HepG2 (cell line): ENCODE measurements at regions not wholly inside any gene's neighbourhood (a gene's known extent, or its start where the extent isn't known, plus 50 kb on each side); places are given as distances from the start of the nearest gene placed in this dataset.
A peak's percentile ranks its signal among the peaks of the same experiment; 100 is the strongest.

Experiments used
- ATAC-seq: fragments of 200-7000 bp; cut with Tn5 transposase; 3 replicates; pipeline ENCODE4 v1.9.1; 2020; ENCODE audit warnings: mild to moderate bottlenecking, moderate library complexity
- BruUV-seq: library from RNA; stranded (reverse); fragments of 400-500 nt; replicated peaks from 2 replicates; lab custom pipeline; 2021; lab: Mats Ljungman, UMichigan
- CTCF ChIA-PET: fragments of 300-600 bp; formaldehyde crosslinking; extraction: SDS; loops from one replicate; lab custom pipeline; 2021; ENCODE audit warnings: low total read pairs, inconsistent platforms, low intra/inter-chr PET ratio; lab: Yijun Ruan, JAX
- POLR2A ChIA-PET: fragments of 350-600 bp; sonication (Branson Sonifier 250); formaldehyde crosslinking; loops from one replicate; lab custom pipeline; 2020; ENCODE audit warnings: antibody characterized with exemption, inconsistent platforms; lab: Yijun Ruan, JAX
- DNase-seq: peaks from one replicate; pipeline ENCODE4 v3.0.0-alpha.2; 2015; ENCODE audit warnings: low spot score
- FAIRE-seq: peaks from 3 replicates; lab custom pipeline; 2011; peaks lifted over from hg19 to GRCh38; lab: Jason Lieb, UNC
- H2AFZ ChIP-seq: one replicate; pipeline ENCODE4 v1.6.1; 2011; ENCODE audit warnings: low read length, inconsistent platforms
- H3K27ac ChIP-seq: fragments of 300-600 bp; 3 replicates; pipeline ENCODE4 v1.8.0; 2011; ENCODE audit warnings: mixed run types, mild to moderate bottlenecking, mixed read lengths, low read length, inconsistent platforms; ENCODE audit not compliant: insufficient read depth; ENCODE audit errors: extremely low read length
- H3K27me3 ChIP-seq, 2 experiments: fragments of 200-600 bp in 1 of 2; 2 replicates in 1 of 2; 3 replicates in 1 of 2; pipeline versions ENCODE4 v1.6.0 to v1.8.0; 2011; ENCODE audit warnings: low read length in 2 of 2, mild to moderate bottlenecking in 2 of 2, moderate library complexity in 2 of 2, inconsistent platforms in 1 of 2; ENCODE audit not compliant: insufficient read depth in 2 of 2, control insufficient read depth in 1 of 2
- H3K36me3 ChIP-seq, 2 experiments: fragments of 200-600 bp in 1 of 2; replicated peaks in 1 of 2; 2 replicates in 1 of 2; 3 replicates in 1 of 2; pipeline versions ENCODE4 v1.5.1 to v1.8.0; 2011; ENCODE audit warnings: low read length in 2 of 2, inconsistent platforms in 1 of 2; ENCODE audit not compliant: insufficient read depth in 2 of 2, control insufficient read depth in 1 of 2
- H3K4me1 ChIP-seq: 2 replicates; pipeline ENCODE4 v1.5.1; 2012; ENCODE audit warnings: low read length, inconsistent platforms; ENCODE audit not compliant: insufficient read depth
- H3K4me2 ChIP-seq: 2 replicates; pipeline ENCODE4 v1.6.0; 2011; ENCODE audit warnings: low read depth, low read length, inconsistent platforms
- H3K4me3 ChIP-seq, 3 experiments: fragments of 200-600 bp in 1 of 3; sonication (generic), shearing (Covaris generic) in 1 of 3; replicated peaks in 1 of 3; 2 replicates each; pipeline ENCODE4 v1.5.1; 2011 to 2016; ENCODE audit warnings: low read length in 3 of 3, inconsistent platforms in 2 of 3, low read depth in 2 of 3, mild to moderate bottlenecking in 2 of 3, control low read depth in 1 of 3, mixed read lengths in 1 of 3; ENCODE audit not compliant: insufficient read depth in 1 of 3
- H3K79me2 ChIP-seq: one replicate; pipeline ENCODE4 v1.6.1; 2011; ENCODE audit warnings: low read length, inconsistent platforms; ENCODE audit not compliant: insufficient read depth
- H3K9ac ChIP-seq: 2 replicates; pipeline ENCODE4 v1.6.0; 2011; ENCODE audit warnings: mild to moderate bottlenecking, low read depth, low read length, inconsistent platforms; ENCODE audit not compliant: insufficient read depth
- H3K9me3 ChIP-seq: 2 replicates; pipeline ENCODE4 v1.5.1; 2012; ENCODE audit warnings: mild to moderate bottlenecking, low read length
- H4K20me1 ChIP-seq: 2 replicates; pipeline ENCODE4 v1.6.0; 2011; ENCODE audit warnings: inconsistent platforms, mild to moderate bottlenecking, low read length, moderate library complexity; ENCODE audit not compliant: insufficient read depth
- HOXA9 ChIP-seq: sonication (generic); formaldehyde crosslinking; IDR thresholded peaks from 2 replicates; pipeline ENCODE4 v1.8.1; 2022; ENCODE audit warnings: missing genetic modification reagents, mild to moderate bottlenecking, moderate library complexity, borderline replicate concordance
- KDM3A ChIP-seq: IDR thresholded peaks from 2 replicates; pipeline ENCODE4 v1.6.1; 2018; ENCODE audit warnings: low read depth, missing compliant biosample characterization
- MEF2D ChIP-seq: sonication (generic); formaldehyde crosslinking; IDR thresholded peaks from 2 replicates; pipeline ENCODE4 v1.5.1; 2020; ENCODE audit warnings: mild to moderate bottlenecking, missing genetic modification reagents
- MTF1 ChIP-seq: sonication (generic); formaldehyde crosslinking; IDR thresholded peaks from 2 replicates; pipeline ENCODE4 v1.5.0; 2020; ENCODE audit warnings: missing genetic modification reagents
- PAX8 ChIP-seq: sonication (generic); formaldehyde crosslinking; IDR thresholded peaks from 2 replicates; pipeline ENCODE4 v1.8.0; 2022; ENCODE audit warnings: mild to moderate bottlenecking, missing genetic modification reagents, borderline replicate concordance
- SCMH1 ChIP-seq: sonication (generic); formaldehyde crosslinking; IDR thresholded peaks from 2 replicates; pipeline ENCODE4 v1.9.0; 2021; ENCODE audit warnings: missing genetic modification reagents, mild to moderate bottlenecking, borderline replicate concordance
- SP5 ChIP-seq: IDR thresholded peaks from 2 replicates; pipeline ENCODE4 v1.6.1; 2016; ENCODE audit warnings: low read depth, borderline replicate concordance
- ZNF101 ChIP-seq: sonication (generic); formaldehyde crosslinking; IDR thresholded peaks from 2 replicates; pipeline ENCODE4 v1.4.0; 2020; ENCODE audit warnings: mild to moderate bottlenecking, low read depth, missing genetic modification reagents, borderline replicate concordance
- ZNF337 ChIP-seq: sonication (generic); formaldehyde crosslinking; IDR thresholded peaks from 2 replicates; pipeline ENCODE4 v1.5.1; 2020; ENCODE audit warnings: missing genetic modification reagents, low read depth, mild to moderate bottlenecking, borderline replicate concordance
- ZNF354B ChIP-seq: sonication (generic); formaldehyde crosslinking; IDR thresholded peaks from 2 replicates; pipeline ENCODE4 v1.8.0; 2022; ENCODE audit warnings: mild to moderate bottlenecking, missing genetic modification reagents
- ZNF451 ChIP-seq: sonication (generic); formaldehyde crosslinking; IDR thresholded peaks from 2 replicates; pipeline ENCODE4 v1.5.0; 2020; ENCODE audit warnings: mild to moderate bottlenecking, missing genetic modification reagents
- WGBS: methylation state at CpG from one replicate; pipeline ENCODE4 v1.1.6; 2017; ENCODE audit warnings: low lambda C conversion rate; 5-methylcytosine and 5-hydroxymethylcytosine counted together
- in situ Hi-C: cut with HindIII; loops from 2 replicates; pipeline ENCODE4 v1.10.0; 2017; ENCODE audit warnings: low pct_unique_long_range_greater_than_20kb; ENCODE audit not compliant: extremely low pct_ligation_motif_present
- intact Hi-C: fragments of 100-400 bp; cut with micrococcal nuclease; formaldehyde crosslinking; loops from one replicate; pipeline ENCODE4 v1.10.0; 2022; ENCODE audit not compliant: unreplicated experiment
- TF ChIP-seq, protein P1 (sequence below): sonication (generic); formaldehyde crosslinking; IDR thresholded peaks from 2 replicates; pipeline ENCODE4 v1.4.0; 2020; ENCODE audit warnings: missing genetic modification reagents
- TF ChIP-seq, protein P2 (sequence below): IDR thresholded peaks from 2 replicates; pipeline ENCODE4 v1.6.1; 2016; ENCODE audit warnings: low read depth, borderline replicate concordance
- TF ChIP-seq, protein P3 (sequence below): sonication (generic); formaldehyde crosslinking; IDR thresholded peaks from 2 replicates; pipeline ENCODE4 v1.5.0; 2020; ENCODE audit warnings: mild to moderate bottlenecking, missing genetic modification reagents, moderate library complexity
- TF ChIP-seq, protein P4 (sequence below): sonication (generic); formaldehyde crosslinking; IDR thresholded peaks from 2 replicates; pipeline ENCODE4 v1.8.0; 2022; ENCODE audit warnings: missing genetic modification reagents, mild to moderate bottlenecking, borderline replicate concordance
- TF ChIP-seq, protein P5 (sequence below): sonication (generic); formaldehyde crosslinking; conservative IDR thresholded peaks from 2 replicates; pipeline ENCODE4 v1.5.0; 2020; ENCODE audit warnings: missing genetic modification reagents

DNA sequence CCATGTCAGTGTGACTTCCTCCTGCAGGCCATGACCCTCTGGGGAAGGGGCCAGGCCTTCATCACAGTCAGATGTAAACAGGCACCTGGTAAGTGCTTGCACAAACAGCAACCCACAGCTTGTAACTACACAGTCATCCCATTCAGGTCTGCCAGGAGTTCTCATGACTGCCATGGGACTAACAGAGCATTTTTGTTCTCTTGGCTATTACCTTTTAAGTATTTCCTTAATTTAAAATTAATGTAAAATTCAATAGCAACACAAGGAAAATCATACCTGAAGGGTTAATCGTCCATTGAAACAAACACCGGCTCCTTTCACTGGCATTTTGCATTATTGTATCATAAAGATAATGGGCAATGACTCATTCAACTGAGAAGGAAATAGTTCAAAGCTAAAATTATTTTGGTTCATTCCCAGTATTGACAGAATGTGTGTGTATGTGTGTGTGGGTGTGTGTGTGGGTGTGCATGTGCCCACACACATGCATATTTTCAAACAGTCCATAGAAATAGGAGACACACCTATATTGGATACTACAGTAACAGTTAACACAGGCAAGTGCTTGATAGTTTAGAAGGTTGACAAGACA is 307.9 kb downstream of the WDR11 start:
- WGBS = 3% methylated on average over 2 of the region's 2 CpGs
- Histone ChIP-seq H3K4me2 (no peak overlapping the region), H3K27ac (no peak overlapping the region), H3K27me3 (no peaks in the 10 kb centered on the region), H3K9ac (no peak overlapping the region), H4K20me1 (no peaks in the 10 kb centered on the region), H3K79me2 (no peaks in the 10 kb centered on the region), H3K36me3 (no peaks in the 10 kb centered on the region), H3K9me3 (no peaks in the 10 kb centered on the region), H3K4me1 (peaks cover 22% of the 10 kb centered on the region), H2AFZ (no peak overlapping the region), H3K4me3 (no peak overlapping the region)
- no peak for ATAC-seq
- no TSS peak for BruUV-seq
- ChIA-PET CTCF (no interaction called here), POLR2A (no interaction called here)
- no peak for FAIRE-seq
- no peak for TF ChIP-seq ZNF354B (CRISPR knock-in tag)
- no peak for TF ChIP-seq ZNF101 (CRISPR knock-in tag)
- TF ChIP-seq PAX8 = no peak
- TF ChIP-seq ZNF337 = no peak
- TF ChIP-seq MTF1 (CRISPR knock-in tag) = no peak
- TF ChIP-seq, protein P1, sequence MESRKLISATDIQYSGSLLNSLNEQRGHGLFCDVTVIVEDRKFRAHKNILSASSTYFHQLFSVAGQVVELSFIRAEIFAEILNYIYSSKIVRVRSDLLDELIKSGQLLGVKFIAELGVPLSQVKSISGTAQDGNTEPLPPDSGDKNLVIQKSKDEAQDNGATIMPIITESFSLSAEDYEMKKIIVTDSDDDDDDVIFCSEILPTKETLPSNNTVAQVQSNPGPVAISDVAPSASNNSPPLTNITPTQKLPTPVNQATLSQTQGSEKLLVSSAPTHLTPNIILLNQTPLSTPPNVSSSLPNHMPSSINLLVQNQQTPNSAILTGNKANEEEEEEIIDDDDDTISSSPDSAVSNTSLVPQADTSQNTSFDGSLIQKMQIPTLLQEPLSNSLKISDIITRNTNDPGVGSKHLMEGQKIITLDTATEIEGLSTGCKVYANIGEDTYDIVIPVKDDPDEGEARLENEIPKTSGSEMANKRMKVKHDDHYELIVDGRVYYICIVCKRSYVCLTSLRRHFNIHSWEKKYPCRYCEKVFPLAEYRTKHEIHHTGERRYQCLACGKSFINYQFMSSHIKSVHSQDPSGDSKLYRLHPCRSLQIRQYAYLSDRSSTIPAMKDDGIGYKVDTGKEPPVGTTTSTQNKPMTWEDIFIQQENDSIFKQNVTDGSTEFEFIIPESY = no peak
- TF ChIP-seq, protein P2, sequence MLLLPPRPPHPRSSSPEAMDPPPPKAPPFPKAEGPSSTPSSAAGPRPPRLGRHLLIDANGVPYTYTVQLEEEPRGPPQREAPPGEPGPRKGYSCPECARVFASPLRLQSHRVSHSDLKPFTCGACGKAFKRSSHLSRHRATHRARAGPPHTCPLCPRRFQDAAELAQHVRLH (CRISPR knock-in tag) = no peak
- no peak for TF ChIP-seq ZNF451 (CRISPR knock-in tag)
- TF ChIP-seq, protein P3, sequence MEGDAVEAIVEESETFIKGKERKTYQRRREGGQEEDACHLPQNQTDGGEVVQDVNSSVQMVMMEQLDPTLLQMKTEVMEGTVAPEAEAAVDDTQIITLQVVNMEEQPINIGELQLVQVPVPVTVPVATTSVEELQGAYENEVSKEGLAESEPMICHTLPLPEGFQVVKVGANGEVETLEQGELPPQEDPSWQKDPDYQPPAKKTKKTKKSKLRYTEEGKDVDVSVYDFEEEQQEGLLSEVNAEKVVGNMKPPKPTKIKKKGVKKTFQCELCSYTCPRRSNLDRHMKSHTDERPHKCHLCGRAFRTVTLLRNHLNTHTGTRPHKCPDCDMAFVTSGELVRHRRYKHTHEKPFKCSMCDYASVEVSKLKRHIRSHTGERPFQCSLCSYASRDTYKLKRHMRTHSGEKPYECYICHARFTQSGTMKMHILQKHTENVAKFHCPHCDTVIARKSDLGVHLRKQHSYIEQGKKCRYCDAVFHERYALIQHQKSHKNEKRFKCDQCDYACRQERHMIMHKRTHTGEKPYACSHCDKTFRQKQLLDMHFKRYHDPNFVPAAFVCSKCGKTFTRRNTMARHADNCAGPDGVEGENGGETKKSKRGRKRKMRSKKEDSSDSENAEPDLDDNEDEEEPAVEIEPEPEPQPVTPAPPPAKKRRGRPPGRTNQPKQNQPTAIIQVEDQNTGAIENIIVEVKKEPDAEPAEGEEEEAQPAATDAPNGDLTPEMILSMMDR (CRISPR knock-in tag) = no peak
- TF ChIP-seq, protein P4, sequence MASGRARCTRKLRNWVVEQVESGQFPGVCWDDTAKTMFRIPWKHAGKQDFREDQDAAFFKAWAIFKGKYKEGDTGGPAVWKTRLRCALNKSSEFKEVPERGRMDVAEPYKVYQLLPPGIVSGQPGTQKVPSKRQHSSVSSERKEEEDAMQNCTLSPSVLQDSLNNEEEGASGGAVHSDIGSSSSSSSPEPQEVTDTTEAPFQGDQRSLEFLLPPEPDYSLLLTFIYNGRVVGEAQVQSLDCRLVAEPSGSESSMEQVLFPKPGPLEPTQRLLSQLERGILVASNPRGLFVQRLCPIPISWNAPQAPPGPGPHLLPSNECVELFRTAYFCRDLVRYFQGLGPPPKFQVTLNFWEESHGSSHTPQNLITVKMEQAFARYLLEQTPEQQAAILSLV (CRISPR knock-in tag) = no peak
- TF ChIP-seq, protein P5, sequence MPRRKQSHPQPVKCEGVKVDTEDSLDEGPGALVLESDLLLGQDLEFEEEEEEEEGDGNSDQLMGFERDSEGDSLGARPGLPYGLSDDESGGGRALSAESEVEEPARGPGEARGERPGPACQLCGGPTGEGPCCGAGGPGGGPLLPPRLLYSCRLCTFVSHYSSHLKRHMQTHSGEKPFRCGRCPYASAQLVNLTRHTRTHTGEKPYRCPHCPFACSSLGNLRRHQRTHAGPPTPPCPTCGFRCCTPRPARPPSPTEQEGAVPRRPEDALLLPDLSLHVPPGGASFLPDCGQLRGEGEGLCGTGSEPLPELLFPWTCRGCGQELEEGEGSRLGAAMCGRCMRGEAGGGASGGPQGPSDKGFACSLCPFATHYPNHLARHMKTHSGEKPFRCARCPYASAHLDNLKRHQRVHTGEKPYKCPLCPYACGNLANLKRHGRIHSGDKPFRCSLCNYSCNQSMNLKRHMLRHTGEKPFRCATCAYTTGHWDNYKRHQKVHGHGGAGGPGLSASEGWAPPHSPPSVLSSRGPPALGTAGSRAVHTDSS (CRISPR knock-in tag) = no peak
- TF ChIP-seq KDM3A = no peak
- TF ChIP-seq SCMH1 (CRISPR knock-in tag) = no peak
- no peak for TF ChIP-seq MEF2D (CRISPR knock-in tag)
- TF ChIP-seq SP5 (CRISPR knock-in tag) = no peak
- no peak for TF ChIP-seq HOXA9 (CRISPR knock-in tag)
- in situ Hi-C loops = no loop called here
- intact Hi-C loops = no loop called here
- DNase-seq = peak; percentile 6
